GM04504 (cell line): ENCODE measurements at regions not wholly inside any gene's neighbourhood (a gene's known extent, or its start where the extent isn't known, plus 50 kb on each side); places are given as distances from the start of the nearest gene placed in this dataset.
"Not testable (repeated sequence)": the region's sequence is repeated elsewhere in the genome, so short reads cannot be mapped to it uniquely, and the experiment has no call there.

Source experiments
- DNase-seq: peaks from one replicate; pipeline ENCODE4 v3.0.0-alpha.2; 2012; ENCODE audit warnings: low read depth

- no peak for DNase-seq
These were observed 276.5 kb upstream of the TYRP1 start for GRCh38 chr9:12416716-12417115.

- no peak for DNase-seq
These were observed 268.9 kb upstream of the TYRP1 start for GRCh38 chr9:12424243-12424642.

GRCh38 chr9:12425878-12426864 is 267.0 kb upstream of the TYRP1 start:
- no peak for DNase-seq

- no peak for DNase-seq
These were observed 253.9 kb upstream of the TYRP1 start for GRCh38 chr9:12439267-12439666.

- not testable (repeated sequence) for DNase-seq
These were observed 252.1 kb upstream of the TYRP1 start for GRCh38 chr9:12441080-12441479.

GRCh38 chr9:12441506-12441905 is 251.7 kb upstream of the TYRP1 start:
- DNase-seq: no peak

GRCh38 chr9:12448246-12448645 is 244.9 kb upstream of the TYRP1 start:
- DNase-seq: no peak

GRCh38 chr9:12457237-12457636 is 235.9 kb upstream of the TYRP1 start:
- no peak for DNase-seq

- DNase-seq: no peak
These were observed 231.3 kb upstream of the TYRP1 start for GRCh38 chr9:12461763-12462460.

- DNase-seq: no peak
These were observed 230.3 kb upstream of the TYRP1 start for GRCh38 chr9:12462861-12463260.

- DNase-seq: no peak
These were observed 229.5 kb upstream of the TYRP1 start for GRCh38 chr9:12463641-12464040.

GRCh38 chr9:12464400-12464799 is 228.8 kb upstream of the TYRP1 start:
- no peak for DNase-seq

GRCh38 chr9:12464910-12465512 is 228.2 kb upstream of the TYRP1 start:
- DNase-seq: no peak

- no peak for DNase-seq
These were observed 224.1 kb upstream of the TYRP1 start for GRCh38 chr9:12469084-12469483.

- no peak for DNase-seq
These were observed 198.8 kb upstream of the TYRP1 start for GRCh38 chr9:12494411-12494810.

GRCh38 chr9:12497790-12498189 is 195.4 kb upstream of the TYRP1 start:
- no peak for DNase-seq

GRCh38 chr9:12502520-12502919 is 190.7 kb upstream of the TYRP1 start:
- DNase-seq: no peak

GRCh38 chr9:12503606-12504122 is 189.5 kb upstream of the TYRP1 start:
- no peak for DNase-seq

- DNase-seq: no peak
These were observed 182.6 kb upstream of the TYRP1 start for GRCh38 chr9:12510551-12510950.

- no peak for DNase-seq
These were observed 181.5 kb upstream of the TYRP1 start for GRCh38 chr9:12511726-12512125.

GRCh38 chr9:12516031-12516430 is 177.2 kb upstream of the TYRP1 start:
- DNase-seq: no peak

- no peak for DNase-seq
These were observed 176.6 kb upstream of the TYRP1 start for GRCh38 chr9:12516573-12516972.
